Caco-2 (cell line): ENCODE measurements at regions not wholly inside any gene's neighbourhood (a gene's known extent, or its start where the extent isn't known, plus 50 kb on each side); places are given as distances from the start of the nearest gene placed in this dataset.

Experiments used
- BruUV-seq: library from RNA; stranded (reverse); fragments of 400-500 nt; replicated peaks from 2 replicates; lab custom pipeline; 2021; lab: Mats Ljungman, UMichigan
- CTCF ChIA-PET: fragments of 300-600 bp; sonication (Branson Sonifier 250); formaldehyde crosslinking; loops from one replicate; lab custom pipeline; 2022; ENCODE audit warnings: antibody characterized with exemption; lab: Charles Lee
- POLR2A ChIA-PET: fragments of 300-600 bp; sonication (Branson Sonifier 250); formaldehyde crosslinking; loops from one replicate; lab custom pipeline; 2022; ENCODE audit warnings: antibody characterized with exemption; lab: Charles Lee
- DNase-seq, 2 experiments: peaks; one replicate each; pipeline versions ENCODE4 v3.0.0 to v3.0.0-alpha.2; 2020 to 2022
- H3K27me3 ChIP-seq: replicated peaks from 2 replicates; pipeline ENCODE4 v1.6.0; 2011; ENCODE audit warnings: low read length; ENCODE audit not compliant: control insufficient read depth, insufficient read depth
- H3K36me3 ChIP-seq: 2 replicates; pipeline ENCODE4 v1.5.1; 2011; ENCODE audit warnings: low read length; ENCODE audit not compliant: control insufficient read depth, insufficient read depth
- H3K4me1 ChIP-seq: fragments of 250-450 bp; sonication (Bioruptor Pico); 2 replicates; pipeline ENCODE4 v1.5.1; 2020; ENCODE audit warnings: mild to moderate bottlenecking
- H3K4me3 ChIP-seq: 2 replicates; pipeline ENCODE4 v1.5.1; 2011; ENCODE audit warnings: low read depth, mild to moderate bottlenecking, control low read depth, low read length
- H3K9me3 ChIP-seq: fragments of 250-450 bp; sonication (Bioruptor Pico); 2 replicates; pipeline ENCODE4 v1.5.1; 2020; ENCODE audit warnings: mild to moderate bottlenecking, moderate library complexity
- H3K27ac Mint-ChIP-seq: one replicate; pipeline ENCODE4 v1.8.0; 2022; ENCODE audit warnings: mixed read lengths; ENCODE audit not compliant: unreplicated experiment
- H3K27me3 Mint-ChIP-seq: one replicate; pipeline ENCODE4 v1.8.0; 2022; ENCODE audit warnings: mixed read lengths; ENCODE audit not compliant: insufficient read depth, unreplicated experiment
- H3K36me3 Mint-ChIP-seq: one replicate; pipeline ENCODE4 v1.8.0; 2022; ENCODE audit warnings: mild to moderate bottlenecking, mixed read lengths; ENCODE audit not compliant: insufficient read depth, unreplicated experiment
- H3K4me1 Mint-ChIP-seq: one replicate; pipeline ENCODE4 v1.8.0; 2022; ENCODE audit warnings: low read depth, mixed read lengths; ENCODE audit not compliant: unreplicated experiment
- H3K4me3 Mint-ChIP-seq: one replicate; pipeline ENCODE4 v1.8.0; 2022; ENCODE audit warnings: mild to moderate bottlenecking, moderate library complexity, mixed read lengths; ENCODE audit not compliant: unreplicated experiment
- H3K9me3 Mint-ChIP-seq: one replicate; pipeline ENCODE4 v1.8.0; 2022; ENCODE audit warnings: mixed read lengths; ENCODE audit not compliant: unreplicated experiment
- CTCF ChIP-seq, 2 experiments: fragments of 200-600 bp in 1 of 2; IDR thresholded peaks; 1 replicate in 1 of 2; 2 replicates in 1 of 2; pipeline versions ENCODE4 v1.5.1 to v1.8.0; 2011 to 2022; ENCODE audit warnings: antibody characterized with exemption in 1 of 2, control low read depth in 1 of 2, inconsistent platforms in 1 of 2, low read depth in 1 of 2, low read length in 1 of 2, mild to moderate bottlenecking in 1 of 2, moderate library complexity in 1 of 2; ENCODE audit not compliant: insufficient read depth in 1 of 2, severe bottlenecking in 1 of 2, unreplicated experiment in 1 of 2
- intact Hi-C: fragments of 100-400 bp; cut with micrococcal nuclease; formaldehyde crosslinking; loops from one replicate; pipeline ENCODE4 v1.10.0; 2022; ENCODE audit not compliant: unreplicated experiment

- peaks cover 13% of the 10 kb centered on the region for H3K27me3 Mint-ChIP-seq
- Histone ChIP-seq H3K4me1 (no peaks in the 10 kb centered on the region), H3K4me3 (no peak overlapping the region), H3K36me3 (no peaks in the 10 kb centered on the region), H3K9me3 (no peaks in the 10 kb centered on the region), H3K27me3 (no peaks in the 10 kb centered on the region; the same call in 1 of the 2 replicates)
- H3K4me1 Mint-ChIP-seq = no peaks in the 10 kb centered on the region
- TF ChIP-seq CTCF (IDR thresholded peaks at IDR 0.05; ENCODE audit: insufficient read depth in 1 of 2, low read depth in 1 of 2, low read length in 1 of 2, severe bottlenecking in 1 of 2, unreplicated experiment in 1 of 2) = no peak
- POLR2A ChIA-PET = no interaction called here
- no peak overlapping the region for H3K27ac Mint-ChIP-seq
- CTCF ChIA-PET = no interaction called here
- DNase-seq = no peak
- intact Hi-C loops = no loop called here
- no peak overlapping the region for H3K4me3 Mint-ChIP-seq
- H3K36me3 Mint-ChIP-seq = peaks cover 2% of the 10 kb centered on the region
- BruUV-seq = no TSS peak
- H3K9me3 Mint-ChIP-seq = no peaks in the 10 kb centered on the region
Measured at GRCh38 chr3:13240928-13241618, 167.8 kb upstream of the IQSEC1 start.

DNA sequence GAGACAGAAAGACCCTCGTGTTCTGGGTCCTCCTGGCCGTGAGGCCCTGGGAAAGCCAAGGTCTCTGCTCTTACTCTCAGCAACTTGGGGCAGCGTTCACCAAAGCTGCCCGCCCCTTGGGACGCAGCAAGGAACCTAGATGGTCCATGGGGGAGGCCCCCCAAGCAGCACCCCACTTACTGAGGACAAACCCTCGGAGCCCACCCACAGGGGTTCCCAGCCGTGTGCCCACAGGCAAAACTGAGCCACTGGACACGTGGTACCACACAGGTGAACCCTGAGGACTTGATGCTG is 166.2 kb upstream of the IQSEC1 start:
- Histone ChIP-seq H3K4me1 (no peaks in the 10 kb centered on the region), H3K36me3 (no peaks in the 10 kb centered on the region), H3K9me3 (no peaks in the 10 kb centered on the region), H3K27me3 (no peaks in the 10 kb centered on the region; the same call in 1 of the 2 replicates), H3K4me3 (no peak overlapping the region)
- intact Hi-C loops = no loop called here
- CTCF ChIA-PET = no interaction called here
- H3K4me3 Mint-ChIP-seq = no peak overlapping the region
- no peak overlapping the region for H3K27ac Mint-ChIP-seq
- no peak for DNase-seq
- H3K27me3 Mint-ChIP-seq = peaks cover 21% of the 10 kb centered on the region
- no peaks in the 10 kb centered on the region for H3K9me3 Mint-ChIP-seq
- POLR2A ChIA-PET = no interaction called here
- no peaks in the 10 kb centered on the region for H3K36me3 Mint-ChIP-seq
- BruUV-seq = no TSS peak
- no peak for TF ChIP-seq CTCF (IDR thresholded peaks at IDR 0.05; ENCODE audit: insufficient read depth in 1 of 2, low read depth in 1 of 2, low read length in 1 of 2, severe bottlenecking in 1 of 2, unreplicated experiment in 1 of 2)
- no peaks in the 10 kb centered on the region for H3K4me1 Mint-ChIP-seq

- Histone ChIP-seq H3K36me3 (no peaks in the 10 kb centered on the region), H3K27me3 (peaks cover 1% of the 10 kb centered on the region; the same call in 1 of the 2 replicates), H3K9me3 (no peaks in the 10 kb centered on the region), H3K4me3 (no peak overlapping the region), H3K4me1 (no peaks in the 10 kb centered on the region)
- H3K27ac Mint-ChIP-seq = no peak overlapping the region
- H3K9me3 Mint-ChIP-seq = no peaks in the 10 kb centered on the region
- BruUV-seq = no TSS peak
- no peak for DNase-seq
- intact Hi-C loops = no loop called here
- no peak for TF ChIP-seq CTCF (IDR thresholded peaks at IDR 0.05; ENCODE audit: insufficient read depth in 1 of 2, low read depth in 1 of 2, low read length in 1 of 2, severe bottlenecking in 1 of 2, unreplicated experiment in 1 of 2)
- H3K4me3 Mint-ChIP-seq = no peak overlapping the region
- H3K4me1 Mint-ChIP-seq = no peaks in the 10 kb centered on the region
- ChIA-PET CTCF (interaction anchor here (0.6 to 1.6 kb wide), 2 partner anchors 9 to 11 kb away, joined by 3 to 4 read pairs; no protein-coding TSS in a partner anchor), POLR2A (no interaction called here)
- H3K27me3 Mint-ChIP-seq = peaks cover 26% of the 10 kb centered on the region
- H3K36me3 Mint-ChIP-seq = no peaks in the 10 kb centered on the region
Measured at GRCh38 chr3:13238687-13239466, 165.6 kb upstream of the IQSEC1 start.
